GM12891 (cell line): ENCODE measurements at regions not wholly inside any gene's neighbourhood (a gene's known extent, or its start where the extent isn't known, plus 50 kb on each side); places are given as distances from the start of the nearest gene placed in this dataset.

Source experiments
- POLR2A ChIP-seq: IDR thresholded peaks from 2 replicates; pipeline ENCODE4 v1.6.1; 2011; ENCODE audit warnings: low read depth, low read length, control low read depth
- POLR2AphosphoS5 ChIP-seq: IDR thresholded peaks from 2 replicates; pipeline ENCODE4 v1.6.1; 2011; ENCODE audit warnings: low read depth, low read length, control low read depth
- SPI1 ChIP-seq: IDR thresholded peaks from 2 replicates; pipeline ENCODE4 v1.6.1; 2011; ENCODE audit warnings: low read depth, low read length, control low read depth
- TAF1 ChIP-seq: IDR thresholded peaks from 2 replicates; pipeline ENCODE4 v1.6.1; 2011; ENCODE audit warnings: low read depth, low read length, control low read depth

- TF ChIP-seq POLR2AphosphoS5 (no peak), TAF1 (no peak), POLR2A (no peak), SPI1 (no peak)
These were observed 733.7 kb upstream of the CT83 start for GRCh38 chrX:117196481-117196880.
